CD14-positive monocyte (primary cell): ENCODE measurements at regions not wholly inside any gene's neighbourhood (a gene's known extent, or its start where the extent isn't known, plus 50 kb on each side); places are given as distances from the start of the nearest gene placed in this dataset.

Experiments
- DNase-seq, 3 donors: peaks; one replicate each; pipeline ENCODE4 v3.0.0-alpha.2; 2011 to 2022
- H2AFZ ChIP-seq: 2 replicates; pipeline ENCODE4 v1.6.0; 2012; ENCODE audit warnings: mild to moderate bottlenecking, low read depth, low read length, inconsistent platforms; ENCODE audit not compliant: insufficient read depth, poor library complexity, severe bottlenecking
- H3K27ac ChIP-seq, 2 donors: 1 replicate in 1 of 2; 2 replicates in 1 of 2; pipeline ENCODE4 v1.5.1; 2012 to 2013; ENCODE audit warnings: low read length in 2 of 2, control low read depth in 1 of 2, inconsistent platforms in 1 of 2, low read depth in 1 of 2, mild to moderate bottlenecking in 1 of 2
- H3K27me3 ChIP-seq, 2 donors: one replicate each; pipeline versions ENCODE4 v1.6.0 to v1.6.1; 2011 to 2013; ENCODE audit warnings: low read length in 2 of 2; ENCODE audit not compliant: control insufficient read depth in 2 of 2, insufficient read depth in 2 of 2
- H3K36me3 ChIP-seq, 2 donors: replicated peaks in 1 of 2; 1 replicate in 1 of 2; 2 replicates in 1 of 2; pipeline versions ENCODE4 v1.5.1 to v1.6.1; 2012 to 2013; ENCODE audit warnings: low read length in 2 of 2, control low read depth in 1 of 2, inconsistent platforms in 1 of 2, mild to moderate bottlenecking in 1 of 2; ENCODE audit not compliant: insufficient read depth in 2 of 2, control insufficient read depth in 1 of 2
- H3K4me1 ChIP-seq, 2 donors: 1 replicate in 1 of 2; 2 replicates in 1 of 2; pipeline versions ENCODE4 v1.5.1 to v1.6.1; 2012 to 2013; ENCODE audit warnings: low read length in 2 of 2, control low read depth in 1 of 2, inconsistent platforms in 1 of 2, mild to moderate bottlenecking in 1 of 2, moderate library complexity in 1 of 2; ENCODE audit not compliant: insufficient read depth in 2 of 2, control insufficient read depth in 1 of 2
- H3K4me2 ChIP-seq: replicated peaks from 2 replicates; pipeline ENCODE3; 2012; ENCODE audit warnings: low read length, moderate library complexity, mild to moderate bottlenecking; ENCODE audit not compliant: poor library complexity, severe bottlenecking; ENCODE audit errors: extremely low read depth
- H3K4me3 ChIP-seq, 3 experiments: fragments of 200-600 bp in 1 of 3; sonication (generic) in 1 of 3; replicated peaks in 1 of 3; 1 replicate in 2 of 3; 2 replicates in 1 of 3; pipeline ENCODE4 v1.5.1; 2011 to 2013; ENCODE audit warnings: low read length in 3 of 3, mild to moderate bottlenecking in 3 of 3, control low read depth in 2 of 3, low read depth in 2 of 3, inconsistent platforms in 1 of 3, moderate library complexity in 1 of 3
- H3K79me2 ChIP-seq: 2 replicates; pipeline ENCODE4 v1.6.0; 2012; ENCODE audit warnings: mild to moderate bottlenecking, control low read depth, inconsistent platforms, low read length, moderate library complexity; ENCODE audit not compliant: insufficient read depth
- H3K9ac ChIP-seq: 2 replicates; pipeline ENCODE4 v1.6.0; 2017; ENCODE audit warnings: low read length, mild to moderate bottlenecking; ENCODE audit not compliant: insufficient read depth, poor library complexity, severe bottlenecking
- H3K9me3 ChIP-seq, 2 donors: replicated peaks in 1 of 2; 1 replicate in 1 of 2; 2 replicates in 1 of 2; pipeline versions ENCODE4 v1.5.1 to v1.6.1; 2012 to 2013; ENCODE audit warnings: low read length in 2 of 2, control low read depth in 1 of 2; ENCODE audit not compliant: control insufficient read depth in 1 of 2, insufficient read depth in 1 of 2
- H4K20me1 ChIP-seq: 2 replicates; pipeline ENCODE4 v1.6.0; 2012; ENCODE audit warnings: mild to moderate bottlenecking, low read length, control low read depth, moderate library complexity; ENCODE audit not compliant: insufficient read depth
- H3K27ac Mint-ChIP-seq, 7 donors: one replicate each; pipeline ENCODE4 v1.8.0; 2020; ENCODE audit warnings: mild to moderate bottlenecking in 7 of 7, mixed read lengths in 7 of 7, moderate library complexity in 6 of 7, inconsistent platforms in 2 of 7
- H3K27me3 Mint-ChIP-seq, 3 donors: one replicate each; pipeline ENCODE4 v1.8.0; 2021 to 2022; ENCODE audit warnings: low read depth in 3 of 3, mild to moderate bottlenecking in 3 of 3, mixed read lengths in 3 of 3, moderate library complexity in 3 of 3, inconsistent platforms in 1 of 3
- H3K36me3 Mint-ChIP-seq, 2 donors: one replicate each; pipeline ENCODE4 v1.8.0; 2020; ENCODE audit warnings: mixed read lengths in 2 of 2, inconsistent platforms in 1 of 2, mild to moderate bottlenecking in 1 of 2
- H3K4me1 Mint-ChIP-seq: one replicate; pipeline ENCODE4 v1.8.0; 2020; ENCODE audit warnings: mild to moderate bottlenecking, mixed read lengths
- H3K4me3 Mint-ChIP-seq, 2 donors: one replicate each; pipeline ENCODE4 v1.8.0; 2020; ENCODE audit warnings: mild to moderate bottlenecking in 2 of 2, mixed read lengths in 2 of 2, moderate library complexity in 1 of 2
- H3K9me3 Mint-ChIP-seq, 7 donors: one replicate each; pipeline ENCODE4 v1.8.0; 2020 to 2022; ENCODE audit warnings: mixed read lengths in 7 of 7, mild to moderate bottlenecking in 6 of 7, moderate library complexity in 6 of 7, inconsistent platforms in 2 of 7
- WGBS: methylation state at CpG from one replicate; pipeline ENCODE4 v1.1.5; 2013; ENCODE audit warnings: missing lambda C conversion rate; ENCODE audit not compliant: insufficient coverage; 5-methylcytosine and 5-hydroxymethylcytosine counted together
- intact Hi-C, 2 donors: fragments of 100-400 bp; cut with micrococcal nuclease; formaldehyde crosslinking; loops; one replicate each; pipeline versions ENCODE4 v1.15.0 to v1.15.1; 2023
- TF ChIP-seq, protein P1 (sequence below): fragments of 200-600 bp; IDR thresholded peaks from one replicate; pipeline ENCODE4 v1.8.0; 2022; ENCODE audit warnings: antibody characterized with exemption, mild to moderate bottlenecking

DNA sequence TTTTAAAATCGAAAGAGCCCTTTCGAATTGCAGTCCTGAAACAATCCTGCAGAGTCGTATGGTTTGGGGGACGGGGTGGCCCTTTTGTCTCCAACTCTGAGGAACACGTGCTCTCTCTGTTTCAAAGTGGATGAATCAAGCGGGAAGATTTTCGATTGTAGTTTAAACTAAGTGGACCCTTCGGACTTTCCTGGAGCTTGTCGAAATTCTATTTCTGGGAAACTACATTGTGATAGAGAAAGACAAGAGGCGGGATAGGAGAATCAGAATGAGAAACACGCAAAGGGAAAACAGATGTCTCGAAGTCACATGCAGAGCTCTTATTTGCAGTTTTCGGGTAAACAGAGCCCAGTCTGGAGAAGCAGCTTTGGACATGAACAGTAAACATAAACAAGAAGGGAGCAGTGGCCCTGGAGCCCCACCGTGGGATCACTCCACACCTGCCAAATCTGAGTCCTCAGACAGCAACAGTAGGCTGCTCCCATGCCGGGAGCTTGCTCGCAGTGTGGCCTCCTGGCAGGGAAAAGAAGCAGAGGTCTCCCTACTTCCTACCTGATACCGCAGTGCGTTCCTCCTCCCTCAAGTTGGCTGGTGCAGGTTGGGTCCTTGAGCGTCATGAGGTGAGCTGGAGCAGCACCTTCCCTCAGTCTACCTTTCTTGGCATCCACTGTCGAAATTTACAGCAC is 202.4 kb downstream of the SLC4A3 start:
- no peak for DNase-seq
- Histone ChIP-seq H3K36me3 (no peaks in the 10 kb centered on the region), H3K79me2 (no peaks in the 10 kb centered on the region), H3K4me1 (no peaks in the 10 kb centered on the region), H2AFZ (no peak overlapping the region), H3K27ac (no peak overlapping the region), H3K9ac (no peak overlapping the region), H3K9me3 (no peaks in the 10 kb centered on the region), H3K4me2 (no peak overlapping the region), H3K4me3 (no peak overlapping the region), H3K27me3 (no peaks in the 10 kb centered on the region), H4K20me1 (no peaks in the 10 kb centered on the region)
- Mint-ChIP-seq H3K27me3 (no peaks in the 10 kb centered on the region), H3K4me3 (no peak overlapping the region), H3K36me3 (no peaks in the 10 kb centered on the region), H3K9me3 (peaks cover 0 to 6% (median 0%) of the 10 kb centered on the region in 7 donors), H3K4me1 (no peaks in the 10 kb centered on the region), H3K27ac (peak overlapping the region in 1 of 7 donors; percentile 56)
- intact Hi-C loops, result no loop called here
- 91% methylated on average over 16 of the region's 20 CpGs for WGBS
- TF ChIP-seq, protein P1, sequence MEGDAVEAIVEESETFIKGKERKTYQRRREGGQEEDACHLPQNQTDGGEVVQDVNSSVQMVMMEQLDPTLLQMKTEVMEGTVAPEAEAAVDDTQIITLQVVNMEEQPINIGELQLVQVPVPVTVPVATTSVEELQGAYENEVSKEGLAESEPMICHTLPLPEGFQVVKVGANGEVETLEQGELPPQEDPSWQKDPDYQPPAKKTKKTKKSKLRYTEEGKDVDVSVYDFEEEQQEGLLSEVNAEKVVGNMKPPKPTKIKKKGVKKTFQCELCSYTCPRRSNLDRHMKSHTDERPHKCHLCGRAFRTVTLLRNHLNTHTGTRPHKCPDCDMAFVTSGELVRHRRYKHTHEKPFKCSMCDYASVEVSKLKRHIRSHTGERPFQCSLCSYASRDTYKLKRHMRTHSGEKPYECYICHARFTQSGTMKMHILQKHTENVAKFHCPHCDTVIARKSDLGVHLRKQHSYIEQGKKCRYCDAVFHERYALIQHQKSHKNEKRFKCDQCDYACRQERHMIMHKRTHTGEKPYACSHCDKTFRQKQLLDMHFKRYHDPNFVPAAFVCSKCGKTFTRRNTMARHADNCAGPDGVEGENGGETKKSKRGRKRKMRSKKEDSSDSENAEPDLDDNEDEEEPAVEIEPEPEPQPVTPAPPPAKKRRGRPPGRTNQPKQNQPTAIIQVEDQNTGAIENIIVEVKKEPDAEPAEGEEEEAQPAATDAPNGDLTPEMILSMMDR, result no peak

DNA sequence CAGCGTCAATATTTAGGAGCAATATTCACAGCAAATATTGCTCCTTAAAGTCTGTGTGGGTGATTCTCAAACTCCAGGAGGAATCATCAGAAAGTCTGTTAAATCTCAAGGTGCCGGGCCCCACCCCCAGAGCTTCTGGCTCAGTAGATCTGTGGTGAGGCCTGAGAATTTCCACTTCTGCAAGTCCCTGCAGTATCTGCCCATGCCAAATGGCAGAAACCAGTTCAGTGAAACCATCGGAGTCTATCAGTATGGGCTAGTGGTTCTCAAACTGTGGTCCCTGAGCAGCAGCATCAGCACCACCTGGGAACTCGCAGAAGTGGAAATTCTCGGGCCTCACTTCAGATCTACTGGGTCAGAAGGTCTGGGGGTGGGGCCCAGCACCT is 202.9 kb downstream of the SLC4A3 start:
- Histone ChIP-seq H3K27ac (no peak overlapping the region), H3K4me2 (no peak overlapping the region), H3K36me3 (no peaks in the 10 kb centered on the region), H2AFZ (no peak overlapping the region), H3K27me3 (no peaks in the 10 kb centered on the region), H3K9ac (no peak overlapping the region), H3K4me1 (no peaks in the 10 kb centered on the region), H4K20me1 (no peaks in the 10 kb centered on the region), H3K79me2 (no peaks in the 10 kb centered on the region), H3K9me3 (no peaks in the 10 kb centered on the region), H3K4me3 (no peak overlapping the region)
- no peak for DNase-seq
- Mint-ChIP-seq H3K27ac (no peak overlapping the region), H3K4me1 (no peaks in the 10 kb centered on the region), H3K36me3 (no peaks in the 10 kb centered on the region), H3K4me3 (no peak overlapping the region), H3K27me3 (no peaks in the 10 kb centered on the region), H3K9me3 (peaks cover 0 to 6% (median 0%) of the 10 kb centered on the region in 7 donors)
- TF ChIP-seq, protein P1, result no peak
- 92% methylated on average over 4 of the region's 5 CpGs for WGBS
- intact Hi-C loops, result no loop called here
